ENCODE measurements at regions not wholly inside any gene's neighbourhood (a gene's known extent, or its start where the extent isn't known, plus 50 kb on each side); places are given as distances from the start of the nearest gene placed in this dataset.

DNA sequence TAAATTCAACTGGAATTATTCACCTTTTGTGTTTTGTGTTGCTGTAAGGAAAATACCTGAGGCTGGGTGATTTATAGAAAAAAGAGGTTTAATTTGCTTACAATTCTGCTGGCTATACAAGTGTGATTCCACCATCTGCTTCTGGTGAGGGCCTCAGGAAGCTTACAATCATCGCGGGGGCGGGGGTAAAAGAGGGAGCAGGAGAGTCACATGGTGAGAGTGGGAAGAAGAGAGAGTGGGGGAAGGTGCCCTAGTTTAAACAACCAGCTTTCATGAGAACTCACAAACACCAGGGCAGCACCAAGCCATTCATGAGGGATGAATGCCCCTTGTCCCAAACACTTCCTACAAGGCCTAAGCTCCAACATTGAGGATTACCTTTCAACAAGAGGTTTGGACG is 760.7 kb upstream of the PCDH9 start:
- Histone ChIP-seq H3K9ac (no peak overlapping the region), H2AFZ (ENCODE audit: low read depth) (no peak overlapping the region), H3K4me2 (no peak overlapping the region), H3K27me3 (ENCODE audit: insufficient read depth, low read depth) (no peaks in the 10 kb centered on the region), H3K27ac (no peak overlapping the region), H3K36me3 (ENCODE audit: insufficient read depth) (no peaks in the 10 kb centered on the region), H3K79me2 (ENCODE audit: insufficient read depth, low read depth) (no peaks in the 10 kb centered on the region), H3K4me3 (IDR thresholded peaks at IDR 0.05; ENCODE audit: insufficient read depth, low read depth, low read length) (no peak overlapping the region), H4K20me1 (ENCODE audit: insufficient read depth) (no peaks in the 10 kb centered on the region), H3K4me1 (ENCODE audit: low read depth, poor library complexity, severe bottlenecking) (no peaks in the 10 kb centered on the region)
- TF ChIP-seq, protein P1, sequence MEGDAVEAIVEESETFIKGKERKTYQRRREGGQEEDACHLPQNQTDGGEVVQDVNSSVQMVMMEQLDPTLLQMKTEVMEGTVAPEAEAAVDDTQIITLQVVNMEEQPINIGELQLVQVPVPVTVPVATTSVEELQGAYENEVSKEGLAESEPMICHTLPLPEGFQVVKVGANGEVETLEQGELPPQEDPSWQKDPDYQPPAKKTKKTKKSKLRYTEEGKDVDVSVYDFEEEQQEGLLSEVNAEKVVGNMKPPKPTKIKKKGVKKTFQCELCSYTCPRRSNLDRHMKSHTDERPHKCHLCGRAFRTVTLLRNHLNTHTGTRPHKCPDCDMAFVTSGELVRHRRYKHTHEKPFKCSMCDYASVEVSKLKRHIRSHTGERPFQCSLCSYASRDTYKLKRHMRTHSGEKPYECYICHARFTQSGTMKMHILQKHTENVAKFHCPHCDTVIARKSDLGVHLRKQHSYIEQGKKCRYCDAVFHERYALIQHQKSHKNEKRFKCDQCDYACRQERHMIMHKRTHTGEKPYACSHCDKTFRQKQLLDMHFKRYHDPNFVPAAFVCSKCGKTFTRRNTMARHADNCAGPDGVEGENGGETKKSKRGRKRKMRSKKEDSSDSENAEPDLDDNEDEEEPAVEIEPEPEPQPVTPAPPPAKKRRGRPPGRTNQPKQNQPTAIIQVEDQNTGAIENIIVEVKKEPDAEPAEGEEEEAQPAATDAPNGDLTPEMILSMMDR (conservative IDR thresholded peaks at IDR 0.05; ENCODE audit: low read depth, low read length) = no peak

DNA sequence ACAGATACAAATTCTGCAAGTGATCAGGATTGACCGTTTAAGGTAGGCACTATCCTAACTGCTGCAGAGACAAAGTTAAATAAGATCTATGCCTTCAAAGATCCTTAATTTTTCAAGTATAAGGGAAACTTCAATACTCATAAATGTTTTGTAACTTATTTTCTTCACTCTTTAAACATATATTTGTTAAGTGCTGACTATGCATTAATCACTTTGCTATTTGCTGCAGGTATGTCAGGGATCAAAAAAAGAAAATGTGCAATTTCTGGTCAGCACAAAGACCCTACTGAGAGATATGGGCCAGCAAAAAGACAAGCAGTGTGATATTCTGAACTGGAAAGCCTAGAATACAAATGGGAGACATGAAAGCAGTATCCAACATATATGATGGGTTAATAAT is 756.1 kb upstream of the PCDH9 start:
- no peaks in the 10 kb centered on the region for H3K36me3 ChIP-seq (ENCODE audit: insufficient read depth)
- no peak overlapping the region for H3K9ac ChIP-seq
- TF ChIP-seq, protein P1 (conservative IDR thresholded peaks at IDR 0.05; ENCODE audit: low read depth, low read length) = no peak
- no peak overlapping the region for H3K4me2 ChIP-seq
- no peaks in the 10 kb centered on the region for H3K27me3 ChIP-seq (ENCODE audit: insufficient read depth, low read depth)
- H3K79me2 ChIP-seq (ENCODE audit: insufficient read depth, low read depth) = no peaks in the 10 kb centered on the region
- H3K27ac ChIP-seq = no peak overlapping the region
- H2AFZ ChIP-seq (ENCODE audit: low read depth) = no peak overlapping the region
- H3K4me1 ChIP-seq (ENCODE audit: low read depth, poor library complexity, severe bottlenecking) = no peaks in the 10 kb centered on the region
- H4K20me1 ChIP-seq (ENCODE audit: insufficient read depth) = no peaks in the 10 kb centered on the region
- H3K4me3 ChIP-seq (IDR thresholded peaks at IDR 0.05; ENCODE audit: insufficient read depth, low read depth, low read length) = no peak overlapping the region

DNA sequence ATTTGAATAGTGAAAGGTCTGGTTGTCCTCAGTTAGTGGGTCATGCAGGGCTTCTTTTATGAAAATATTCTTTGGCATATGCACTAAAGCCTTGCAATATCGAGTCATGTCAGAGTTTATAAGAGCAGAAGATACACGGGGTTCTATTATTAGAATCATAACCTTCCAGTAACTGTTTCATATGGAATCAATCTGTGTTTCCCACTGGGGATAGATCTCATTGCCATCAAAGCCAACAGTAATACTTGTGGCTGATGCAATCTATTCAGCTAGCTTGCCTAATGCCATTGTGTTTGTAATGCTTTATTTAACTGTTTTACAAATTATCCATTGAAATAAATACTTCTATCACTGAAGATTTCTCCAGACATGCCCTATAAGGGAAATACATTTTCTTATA is 746.9 kb upstream of the PCDH9 start:
- no peaks in the 10 kb centered on the region for H3K36me3 ChIP-seq (ENCODE audit: insufficient read depth)
- H3K9ac ChIP-seq = no peak overlapping the region
- H4K20me1 ChIP-seq (ENCODE audit: insufficient read depth) = no peaks in the 10 kb centered on the region
- H3K4me1 ChIP-seq (ENCODE audit: low read depth, poor library complexity, severe bottlenecking) = no peaks in the 10 kb centered on the region
- no peak overlapping the region for H3K4me3 ChIP-seq (IDR thresholded peaks at IDR 0.05; ENCODE audit: insufficient read depth, low read depth, low read length)
- H3K4me2 ChIP-seq = no peak overlapping the region
- no peak overlapping the region for H2AFZ ChIP-seq (ENCODE audit: low read depth)
- no peaks in the 10 kb centered on the region for H3K79me2 ChIP-seq (ENCODE audit: insufficient read depth, low read depth)
- H3K27ac ChIP-seq = no peak overlapping the region
- H3K27me3 ChIP-seq (ENCODE audit: insufficient read depth, low read depth) = no peaks in the 10 kb centered on the region
- TF ChIP-seq, protein P1 (conservative IDR thresholded peaks at IDR 0.05; ENCODE audit: low read depth, low read length) = no peak

DNA sequence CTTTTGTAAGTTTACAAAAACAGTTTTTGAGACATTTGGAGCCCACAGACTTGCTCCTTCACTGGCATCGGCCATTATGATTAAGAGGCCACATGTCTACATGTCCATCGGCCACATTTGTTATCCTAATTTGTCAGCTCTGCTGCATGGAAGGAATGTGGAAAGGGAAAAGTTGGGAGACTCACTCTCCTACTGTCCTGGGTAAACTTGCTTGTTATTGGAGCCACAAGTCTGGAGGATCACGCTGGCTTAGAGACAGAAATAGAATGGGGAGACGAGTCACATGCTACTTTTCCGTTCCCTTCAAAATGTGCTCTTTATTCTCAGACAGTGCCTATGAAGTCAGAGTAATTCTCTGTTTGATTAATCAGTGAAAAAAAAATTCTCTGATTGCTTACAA is 741.2 kb upstream of the PCDH9 start:
- Histone ChIP-seq H3K27me3 (ENCODE audit: insufficient read depth, low read depth) (no peaks in the 10 kb centered on the region), H4K20me1 (ENCODE audit: insufficient read depth) (no peaks in the 10 kb centered on the region), H2AFZ (ENCODE audit: low read depth) (no peak overlapping the region), H3K79me2 (ENCODE audit: insufficient read depth, low read depth) (no peaks in the 10 kb centered on the region), H3K4me1 (ENCODE audit: low read depth, poor library complexity, severe bottlenecking) (no peaks in the 10 kb centered on the region), H3K27ac (no peak overlapping the region), H3K36me3 (ENCODE audit: insufficient read depth) (no peaks in the 10 kb centered on the region), H3K4me2 (no peak overlapping the region), H3K4me3 (IDR thresholded peaks at IDR 0.05; ENCODE audit: insufficient read depth, low read depth, low read length) (no peak overlapping the region), H3K9ac (no peak overlapping the region)
- TF ChIP-seq, protein P1 (conservative IDR thresholded peaks at IDR 0.05; ENCODE audit: low read depth, low read length) = no peak

DNA sequence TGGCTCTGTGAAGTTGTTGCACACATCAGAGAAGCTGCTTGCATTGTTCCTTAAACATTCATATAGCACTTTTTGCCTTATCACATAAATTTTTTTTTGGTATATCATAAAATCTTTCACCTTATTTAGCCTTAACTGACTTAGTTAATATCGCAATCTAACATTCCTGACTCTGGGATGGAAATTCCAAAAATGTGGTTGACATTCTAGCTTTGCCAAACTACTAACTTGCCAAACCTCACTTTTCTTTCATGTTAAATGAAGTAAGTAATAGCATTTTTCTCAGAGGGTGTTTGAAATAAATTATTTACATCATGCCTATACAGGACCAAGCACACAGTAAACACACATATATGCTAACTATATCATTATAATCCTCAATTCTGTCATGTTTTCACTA is 736.9 kb upstream of the PCDH9 start:
- Histone ChIP-seq H3K4me2 (no peak overlapping the region), H3K27ac (no peak overlapping the region), H3K4me3 (IDR thresholded peaks at IDR 0.05; ENCODE audit: insufficient read depth, low read depth, low read length) (no peak overlapping the region), H2AFZ (ENCODE audit: low read depth) (no peak overlapping the region), H3K27me3 (ENCODE audit: insufficient read depth, low read depth) (no peaks in the 10 kb centered on the region), H3K36me3 (ENCODE audit: insufficient read depth) (no peaks in the 10 kb centered on the region), H3K79me2 (ENCODE audit: insufficient read depth, low read depth) (no peaks in the 10 kb centered on the region), H3K9ac (no peak overlapping the region), H3K4me1 (ENCODE audit: low read depth, poor library complexity, severe bottlenecking) (no peaks in the 10 kb centered on the region), H4K20me1 (ENCODE audit: insufficient read depth) (no peaks in the 10 kb centered on the region)
- TF ChIP-seq, protein P1 (conservative IDR thresholded peaks at IDR 0.05; ENCODE audit: low read depth, low read length) = no peak
